Glutamatergic neuron (in vitro differentiated cells): ENCODE measurements at regions not wholly inside any gene's neighbourhood (a gene's known extent, or its start where the extent isn't known, plus 50 kb on each side); places are given as distances from the start of the nearest gene placed in this dataset.

Experiments
- DNase-seq: peaks from one replicate; pipeline ENCODE4 v3.0.0; 2022
- H3K27ac Mint-ChIP-seq: one replicate; pipeline ENCODE4 v1.8.0; 2020; ENCODE audit warnings: mild to moderate bottlenecking, mixed read lengths, inconsistent platforms; ENCODE audit not compliant: unreplicated experiment
- H3K27me3 Mint-ChIP-seq: one replicate; pipeline ENCODE4 v1.8.0; 2020; ENCODE audit warnings: mild to moderate bottlenecking, moderate library complexity, mixed read lengths, inconsistent platforms; ENCODE audit not compliant: unreplicated experiment
- H3K36me3 Mint-ChIP-seq: one replicate; pipeline ENCODE4 v1.8.0; 2020; ENCODE audit warnings: mild to moderate bottlenecking, mixed read lengths, inconsistent platforms; ENCODE audit not compliant: unreplicated experiment
- H3K4me1 Mint-ChIP-seq: one replicate; pipeline ENCODE4 v1.8.0; 2020; ENCODE audit warnings: mild to moderate bottlenecking, low read depth, mixed read lengths, inconsistent platforms; ENCODE audit not compliant: unreplicated experiment
- H3K4me3 Mint-ChIP-seq: one replicate; pipeline ENCODE4 v1.8.0; 2020; ENCODE audit warnings: mild to moderate bottlenecking, mixed read lengths, inconsistent platforms; ENCODE audit not compliant: unreplicated experiment
- H3K9me3 Mint-ChIP-seq: one replicate; pipeline ENCODE4 v1.8.0; 2020; ENCODE audit warnings: mild to moderate bottlenecking, moderate library complexity, mixed read lengths, inconsistent platforms; ENCODE audit not compliant: unreplicated experiment
- TF ChIP-seq, protein P1 (sequence below): fragments of 200-600 bp; sonication (generic); IDR thresholded peaks from one replicate; pipeline ENCODE4 v1.5.0; 2021; ENCODE audit not compliant: partially characterized antibody, unreplicated experiment

DNA sequence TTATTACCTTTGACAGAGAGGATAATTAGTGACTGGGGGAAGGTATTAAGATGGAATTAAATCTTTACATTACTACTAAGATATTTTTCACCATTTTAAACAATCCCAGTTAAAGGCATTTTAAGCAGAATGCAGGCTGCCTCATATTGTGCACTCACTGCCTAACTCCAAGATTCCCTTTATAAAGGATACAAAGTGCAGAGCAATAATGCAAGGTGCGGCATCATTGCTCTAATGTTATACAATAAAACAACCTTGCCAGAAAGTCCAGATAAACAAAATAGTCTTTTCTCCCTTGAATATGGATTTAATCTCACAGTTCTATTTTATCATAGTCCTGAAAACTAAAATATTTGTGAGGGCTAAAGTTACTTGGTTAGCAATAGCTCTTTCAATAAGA lies 1031.6 kb upstream of the SEMA6D start:
- TF ChIP-seq, protein P1, sequence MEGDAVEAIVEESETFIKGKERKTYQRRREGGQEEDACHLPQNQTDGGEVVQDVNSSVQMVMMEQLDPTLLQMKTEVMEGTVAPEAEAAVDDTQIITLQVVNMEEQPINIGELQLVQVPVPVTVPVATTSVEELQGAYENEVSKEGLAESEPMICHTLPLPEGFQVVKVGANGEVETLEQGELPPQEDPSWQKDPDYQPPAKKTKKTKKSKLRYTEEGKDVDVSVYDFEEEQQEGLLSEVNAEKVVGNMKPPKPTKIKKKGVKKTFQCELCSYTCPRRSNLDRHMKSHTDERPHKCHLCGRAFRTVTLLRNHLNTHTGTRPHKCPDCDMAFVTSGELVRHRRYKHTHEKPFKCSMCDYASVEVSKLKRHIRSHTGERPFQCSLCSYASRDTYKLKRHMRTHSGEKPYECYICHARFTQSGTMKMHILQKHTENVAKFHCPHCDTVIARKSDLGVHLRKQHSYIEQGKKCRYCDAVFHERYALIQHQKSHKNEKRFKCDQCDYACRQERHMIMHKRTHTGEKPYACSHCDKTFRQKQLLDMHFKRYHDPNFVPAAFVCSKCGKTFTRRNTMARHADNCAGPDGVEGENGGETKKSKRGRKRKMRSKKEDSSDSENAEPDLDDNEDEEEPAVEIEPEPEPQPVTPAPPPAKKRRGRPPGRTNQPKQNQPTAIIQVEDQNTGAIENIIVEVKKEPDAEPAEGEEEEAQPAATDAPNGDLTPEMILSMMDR: no peak
- Mint-ChIP-seq H3K9me3 (no peaks in the 10 kb centered on the region), H3K4me1 (no peaks in the 10 kb centered on the region), H3K36me3 (no peaks in the 10 kb centered on the region), H3K4me3 (no peak overlapping the region), H3K27me3 (peaks cover 2% of the 10 kb centered on the region), H3K27ac (no peak overlapping the region)
- no peak for DNase-seq

DNA sequence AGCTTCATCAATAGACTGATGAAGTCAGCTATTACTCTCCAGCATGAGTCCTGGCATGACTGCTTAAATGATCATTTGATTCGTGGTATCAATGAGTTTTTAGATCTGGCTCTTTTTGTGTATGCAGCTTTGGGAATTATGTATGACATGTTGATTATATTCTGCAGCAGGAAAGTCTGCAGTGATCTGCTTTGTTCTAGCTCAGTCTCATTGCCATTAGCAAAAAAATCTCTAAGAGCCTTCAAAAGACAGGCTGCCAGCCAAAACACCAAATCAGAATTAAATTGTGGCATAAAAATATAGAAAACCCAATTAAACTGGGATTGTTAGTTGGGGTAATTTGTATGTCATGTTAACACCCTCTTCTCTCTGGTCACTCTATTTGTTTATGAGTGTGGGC lies 1021.0 kb upstream of the SEMA6D start:
- no peak for DNase-seq
- no peaks in the 10 kb centered on the region for H3K27me3 Mint-ChIP-seq
- H3K4me1 Mint-ChIP-seq: no peaks in the 10 kb centered on the region
- no peaks in the 10 kb centered on the region for H3K9me3 Mint-ChIP-seq
- no peak overlapping the region for H3K27ac Mint-ChIP-seq
- H3K36me3 Mint-ChIP-seq: no peaks in the 10 kb centered on the region
- no peak overlapping the region for H3K4me3 Mint-ChIP-seq
- TF ChIP-seq, protein P1: no peak

- no peak overlapping the region for H3K27ac Mint-ChIP-seq
- DNase-seq: no peak
- H3K27me3 Mint-ChIP-seq: no peaks in the 10 kb centered on the region
- no peaks in the 10 kb centered on the region for H3K4me1 Mint-ChIP-seq
- TF ChIP-seq, protein P1: no peak
- H3K4me3 Mint-ChIP-seq: no peak overlapping the region
- H3K9me3 Mint-ChIP-seq: no peaks in the 10 kb centered on the region
- no peaks in the 10 kb centered on the region for H3K36me3 Mint-ChIP-seq
These were observed 1016.0 kb upstream of the SEMA6D start for GRCh38 chr15:46701346-46701745.

GRCh38 chr15:46701896-46702295 lies 1015.4 kb upstream of the SEMA6D start:
- no peak overlapping the region for H3K27ac Mint-ChIP-seq
- TF ChIP-seq, protein P1: no peak
- no peaks in the 10 kb centered on the region for H3K36me3 Mint-ChIP-seq
- no peaks in the 10 kb centered on the region for H3K27me3 Mint-ChIP-seq
- no peak for DNase-seq
- H3K4me1 Mint-ChIP-seq: no peaks in the 10 kb centered on the region
- H3K4me3 Mint-ChIP-seq: no peak overlapping the region
- no peaks in the 10 kb centered on the region for H3K9me3 Mint-ChIP-seq

- Mint-ChIP-seq H3K36me3 (peaks cover 4% of the 10 kb centered on the region), H3K9me3 (no peaks in the 10 kb centered on the region)
These were observed 1014.1 kb upstream of the SEMA6D start for GRCh38 chr15:46703020-46703861.

More at GRCh38 chr15:46703020-46703861, 1014.1 kb upstream of the SEMA6D start:
- peaks cover 2% of the 10 kb centered on the region for H3K4me1 Mint-ChIP-seq
- no peak for DNase-seq
- H3K27me3 Mint-ChIP-seq: no peaks in the 10 kb centered on the region
- no peak overlapping the region for H3K4me3 Mint-ChIP-seq
- TF ChIP-seq, protein P1: no peak
- no peak overlapping the region for H3K27ac Mint-ChIP-seq
